HG03135 (cell line): ENCODE measurements at regions not wholly inside any gene's neighbourhood (a gene's known extent, or its start where the extent isn't known, plus 50 kb on each side); places are given as distances from the start of the nearest gene placed in this dataset.
"Not testable (repeated sequence)": the region's sequence is repeated elsewhere in the genome, so short reads cannot be mapped to it uniquely, and the experiment has no call there.

ENCODE experiments used
- ATAC-seq: cut with Tn5 transposase; IDR thresholded peaks from one replicate; pipeline ENCODE4 v1.9.1; 2021; ENCODE audit warnings: mild to moderate bottlenecking, moderate library complexity; ENCODE audit not compliant: unreplicated experiment

DNA sequence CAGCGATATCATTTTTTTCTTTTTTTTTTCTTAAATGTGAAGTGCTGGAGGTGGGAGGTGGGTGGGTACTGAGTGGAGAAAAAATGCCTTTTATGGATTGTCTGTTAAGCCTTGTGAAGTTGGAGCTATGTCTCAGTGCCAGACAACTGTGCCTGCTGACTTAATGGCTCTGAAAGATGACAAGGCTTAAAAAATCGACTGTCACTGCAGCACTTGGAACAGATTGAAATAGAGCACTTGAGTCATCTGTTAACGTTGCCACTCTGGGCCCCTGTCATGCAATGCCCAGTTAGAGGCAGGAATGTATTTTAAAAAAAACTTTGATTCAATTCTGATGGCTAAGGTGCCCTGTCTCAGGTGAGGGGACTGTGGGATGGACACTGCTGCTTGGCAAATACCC is 108.2 kb upstream of the HS3ST2 start:
- ATAC-seq = no peak

DNA sequence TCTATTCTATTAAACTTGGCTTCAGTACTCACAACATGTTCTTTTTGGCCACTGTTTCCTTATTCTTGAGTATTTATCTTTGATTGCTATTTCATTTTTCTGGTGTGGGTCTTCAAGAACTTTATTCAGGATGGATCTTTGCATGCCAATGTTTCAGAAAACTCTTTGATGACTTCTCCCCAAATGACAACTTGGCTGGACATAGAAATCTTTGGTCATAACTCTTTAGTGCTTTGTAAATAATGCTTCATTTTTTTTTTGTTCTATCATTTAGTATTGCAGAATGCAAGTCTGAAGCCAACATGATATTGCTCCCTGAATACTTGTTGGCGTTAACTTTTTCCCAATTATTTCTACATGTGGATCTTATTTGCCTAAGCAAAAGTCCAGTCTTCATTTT is 103.6 kb upstream of the HS3ST2 start:
- no peak for ATAC-seq

DNA sequence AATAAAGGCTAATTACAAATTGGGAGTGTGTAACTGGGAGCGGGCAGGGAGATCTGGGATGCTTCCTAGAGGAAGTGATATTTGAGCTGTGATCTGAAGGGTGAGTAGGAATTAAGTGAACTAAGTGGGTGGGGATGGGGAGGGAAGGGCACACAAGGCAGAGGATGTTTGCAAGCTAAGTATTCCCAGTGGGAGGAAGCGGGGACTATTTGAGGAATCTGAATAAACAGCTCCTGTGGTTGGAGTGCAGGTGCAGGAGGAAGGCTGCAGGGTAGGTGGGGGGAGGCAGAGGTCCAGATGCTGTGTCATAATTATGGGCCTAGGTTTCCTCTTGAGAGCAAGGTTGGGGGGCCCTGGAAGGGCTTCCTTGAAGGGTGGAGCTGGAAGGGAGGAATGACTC is 102.1 kb upstream of the HS3ST2 start:
- no peak for ATAC-seq

DNA sequence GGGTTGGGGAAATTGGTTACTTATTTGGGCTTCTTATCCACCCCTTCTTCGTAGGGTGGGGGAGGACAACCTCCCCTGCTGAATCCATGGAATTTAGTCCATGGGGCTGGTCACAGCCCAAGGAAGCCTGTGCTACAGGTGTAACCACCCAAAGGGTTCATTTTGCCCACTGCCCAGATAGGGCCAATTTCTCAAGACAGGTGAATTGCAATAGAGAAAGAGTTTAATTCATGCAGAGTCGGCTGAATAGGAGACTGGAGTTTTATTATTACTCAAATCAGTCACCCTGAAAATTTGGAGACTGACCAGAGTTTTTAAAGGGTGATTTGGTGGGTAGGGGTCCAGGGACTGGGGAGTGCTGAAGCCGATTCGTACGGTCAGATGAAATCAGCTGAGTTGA is 101.5 kb upstream of the HS3ST2 start:
- no peak for ATAC-seq

DNA sequence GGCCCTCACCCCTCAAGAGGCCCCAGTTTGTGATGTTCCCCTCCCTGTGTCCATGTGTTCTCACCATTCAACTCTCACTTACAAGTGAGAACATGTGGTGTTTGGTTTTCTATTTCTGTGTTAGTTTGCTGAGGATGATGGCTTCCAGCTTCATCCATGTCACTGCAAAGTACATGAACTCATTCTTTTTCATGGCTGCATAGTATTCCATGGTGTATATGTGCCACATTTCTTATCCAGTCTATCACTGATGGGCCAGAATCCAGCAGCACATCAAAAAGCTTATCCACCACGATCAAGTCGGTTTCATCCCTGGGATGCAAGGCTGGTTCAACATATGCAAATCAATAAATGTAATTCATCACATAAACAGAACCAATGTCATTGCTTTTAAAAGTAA is 95.4 kb upstream of the HS3ST2 start:
- not testable (repeated sequence) for ATAC-seq

DNA sequence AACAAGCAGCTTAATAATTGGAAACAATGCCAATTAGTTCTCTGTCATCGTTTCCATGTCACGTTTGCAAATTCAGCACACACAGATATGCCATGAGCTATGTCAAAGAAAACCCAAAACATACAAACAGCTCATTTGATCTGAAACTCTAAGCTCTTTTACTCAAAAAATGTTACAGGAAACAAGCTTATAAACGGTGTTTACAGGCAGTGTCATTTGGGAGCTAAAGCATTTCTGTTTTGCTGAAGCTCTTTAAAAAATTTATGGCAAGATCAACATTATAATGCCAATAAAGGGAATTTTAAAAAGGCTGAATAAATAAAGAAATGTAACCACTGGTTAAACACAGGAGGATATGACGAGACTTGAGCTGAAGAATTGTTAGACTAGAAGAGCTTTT is 94.0 kb upstream of the HS3ST2 start:
- ATAC-seq = no peak

DNA sequence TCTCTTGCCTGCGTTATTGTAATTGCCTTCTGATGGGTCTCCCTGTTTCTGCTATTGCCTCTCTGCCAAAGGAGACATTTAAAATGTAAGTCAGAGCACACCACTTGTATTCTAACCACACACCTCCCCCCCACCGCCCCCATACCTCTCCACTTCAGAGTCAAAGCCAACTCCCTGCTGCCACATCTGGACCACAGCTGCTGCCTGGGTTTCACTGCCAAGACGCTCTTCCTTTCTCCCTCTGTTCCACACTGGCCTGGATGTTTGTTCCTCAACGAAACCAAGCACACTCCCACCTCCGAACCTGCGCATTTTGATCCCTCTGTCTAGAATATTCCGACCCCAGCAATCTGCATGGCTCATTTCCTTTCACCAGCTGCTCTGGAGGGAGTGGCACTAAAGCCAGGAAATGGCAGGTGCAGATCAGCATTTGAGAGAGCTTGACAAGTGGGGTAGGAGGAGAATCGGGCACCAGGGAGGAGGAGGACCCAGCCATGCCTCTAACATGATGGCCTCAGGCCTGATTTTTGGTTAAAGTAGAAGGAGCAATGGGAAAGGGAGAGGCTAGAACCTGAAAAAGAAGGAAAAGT is 92.4 kb upstream of the HS3ST2 start:
- ATAC-seq = no peak

DNA sequence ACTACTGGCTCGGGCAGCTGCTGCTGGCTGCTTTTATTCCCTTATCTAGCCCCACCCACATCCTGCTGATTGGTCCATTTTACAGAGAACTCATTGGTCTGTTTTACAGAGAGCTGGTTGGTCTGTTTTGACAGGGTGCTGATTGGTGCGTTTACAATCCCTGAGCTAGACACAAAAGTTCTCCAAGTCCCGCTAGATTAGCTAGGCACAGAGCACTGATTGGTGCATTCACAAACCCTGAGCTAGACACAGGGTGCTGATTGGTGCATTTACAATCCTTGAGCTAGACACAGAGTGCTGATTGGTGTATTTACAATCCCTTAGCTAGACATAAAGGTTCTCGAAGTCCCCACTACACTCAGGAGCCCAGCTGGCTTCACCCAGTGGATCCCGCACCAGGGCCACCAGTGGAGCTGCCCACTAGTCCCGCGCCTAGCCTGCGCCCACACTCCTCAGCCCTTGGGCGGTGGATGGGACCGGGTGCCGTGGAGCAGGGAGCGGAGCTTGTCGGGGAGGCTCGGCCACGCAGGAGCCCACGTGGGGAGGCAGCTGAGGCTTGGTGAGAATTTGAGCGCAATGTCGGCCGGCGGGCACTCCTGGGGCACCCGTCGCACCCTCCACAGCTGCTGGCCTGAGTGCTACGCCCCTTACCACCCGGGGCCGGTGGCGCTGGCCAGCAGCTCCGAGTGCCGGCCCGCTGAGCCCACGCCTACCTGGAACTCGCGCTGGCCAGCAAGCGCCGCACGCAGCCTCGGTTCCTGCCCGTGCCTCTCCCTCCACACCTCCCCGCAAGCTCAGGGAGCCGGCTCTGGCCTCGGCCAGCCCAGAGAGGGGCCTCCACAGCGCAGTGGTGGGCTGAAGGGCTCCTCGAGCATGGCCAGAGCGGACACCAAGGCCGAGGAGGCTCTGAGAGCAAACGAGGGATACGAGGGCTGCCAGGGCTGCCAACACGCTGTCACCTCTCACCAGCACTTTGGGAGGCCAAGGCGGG is 91.1 kb upstream of the HS3ST2 start:
- not testable (repeated sequence) for ATAC-seq

DNA sequence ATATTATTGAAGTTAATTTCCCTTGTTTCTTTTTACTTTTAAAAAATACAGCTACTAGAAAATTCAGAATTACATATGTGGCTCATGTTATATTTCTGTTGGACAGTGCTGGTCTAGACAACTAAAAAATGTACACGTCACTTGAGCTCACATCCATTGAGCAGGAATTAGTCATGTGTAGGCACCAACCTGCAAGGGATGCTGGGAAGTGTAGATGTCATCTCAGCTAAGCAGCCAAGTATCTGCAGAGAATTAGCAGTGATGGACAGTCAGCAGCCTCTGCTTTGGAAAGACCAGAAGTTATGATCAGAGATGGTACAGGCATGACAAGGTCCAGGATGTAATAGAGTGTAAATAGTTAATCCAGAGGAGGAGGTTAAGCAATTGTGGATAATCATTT is 87.1 kb upstream of the HS3ST2 start:
- no peak for ATAC-seq

DNA sequence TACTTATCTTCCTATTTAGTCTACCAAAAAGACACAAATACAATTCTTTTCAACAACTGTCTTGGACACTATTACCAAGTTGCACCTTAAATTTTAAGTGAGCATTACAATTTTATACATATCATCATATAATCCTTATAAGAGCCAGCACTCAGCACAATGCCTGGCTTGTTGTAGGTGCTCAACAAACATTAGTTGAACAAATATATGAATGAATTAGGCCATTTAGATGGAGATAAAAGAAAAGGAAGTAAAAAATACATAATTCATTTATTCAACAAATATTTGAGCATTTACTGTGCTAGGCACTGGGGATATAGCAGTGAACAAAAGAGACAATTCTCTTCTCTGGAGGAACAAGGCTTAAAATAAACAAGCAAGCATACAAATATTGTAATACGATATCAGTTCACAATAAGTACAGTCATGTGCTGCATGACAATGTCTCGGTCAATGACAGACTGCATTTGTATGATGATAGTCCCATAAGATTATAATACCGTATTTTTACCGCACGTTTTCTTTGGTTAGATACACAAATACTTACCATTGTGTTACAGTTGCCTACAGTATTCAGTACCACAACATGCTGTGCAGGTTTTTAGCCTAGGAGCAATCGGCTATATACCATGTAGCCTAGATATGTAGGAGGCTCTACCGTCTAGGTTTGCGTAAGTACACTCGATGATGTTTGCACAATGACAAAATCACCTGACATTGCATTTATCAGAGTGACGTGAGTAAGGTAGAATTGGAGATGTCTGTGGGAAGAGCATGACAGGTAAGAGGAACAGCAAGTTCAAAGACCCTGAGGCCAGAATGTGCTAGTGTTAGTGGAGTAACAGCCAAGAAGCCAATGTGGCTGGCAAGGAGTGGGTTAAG is 86.4 kb upstream of the HS3ST2 start:
- ATAC-seq = no peak

DNA sequence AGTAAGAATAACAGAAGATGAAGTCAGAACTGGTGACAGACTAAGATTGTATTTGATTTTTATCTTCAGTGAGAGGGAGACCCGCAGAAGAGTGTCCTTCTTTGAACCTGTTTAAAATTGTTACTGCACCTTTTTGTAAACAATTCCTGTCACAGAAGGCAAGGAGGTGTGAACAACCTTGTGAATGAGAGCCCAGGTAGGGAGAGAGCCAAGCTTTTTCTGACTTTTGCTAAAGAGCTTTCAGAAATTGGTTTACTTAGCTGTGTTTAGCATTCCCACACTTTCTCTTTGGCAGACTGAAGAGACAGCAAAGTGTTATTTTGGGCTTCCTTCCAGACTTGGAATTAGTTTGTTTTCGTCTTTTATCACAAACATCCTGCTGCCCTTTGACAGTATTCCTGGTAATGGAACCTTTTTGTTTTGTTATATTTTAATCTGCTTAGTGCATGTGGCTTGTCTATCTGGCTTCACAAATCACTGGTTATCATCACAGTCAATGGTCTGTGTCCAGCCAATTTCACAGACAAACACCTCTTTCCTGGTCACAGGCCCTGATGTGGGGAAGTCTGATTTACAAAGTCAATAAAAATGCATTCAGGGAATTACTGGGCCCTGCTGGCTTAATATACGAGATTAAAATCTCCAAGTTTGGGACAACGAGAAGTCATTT is 85.7 kb upstream of the HS3ST2 start:
- ATAC-seq = no peak

DNA sequence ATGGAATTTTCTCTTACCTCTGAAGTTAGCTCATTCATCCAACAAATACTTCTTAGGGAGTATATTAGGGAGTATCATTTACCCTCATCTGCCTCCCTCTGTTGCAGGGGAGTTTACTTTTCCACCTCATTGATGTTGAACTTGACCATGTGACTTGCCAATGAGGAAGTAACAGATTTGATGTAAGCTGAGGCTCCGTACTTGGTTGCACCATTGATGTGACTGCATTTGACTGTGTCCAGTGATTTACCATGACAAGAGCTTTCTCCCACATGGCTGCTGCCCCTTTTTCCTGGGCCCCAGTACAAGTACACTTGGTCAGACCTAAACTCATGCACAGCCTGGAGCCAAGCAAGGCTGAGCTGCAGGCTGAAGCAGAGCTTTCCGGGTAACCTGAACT is 81.6 kb upstream of the HS3ST2 start:
- no peak for ATAC-seq

DNA sequence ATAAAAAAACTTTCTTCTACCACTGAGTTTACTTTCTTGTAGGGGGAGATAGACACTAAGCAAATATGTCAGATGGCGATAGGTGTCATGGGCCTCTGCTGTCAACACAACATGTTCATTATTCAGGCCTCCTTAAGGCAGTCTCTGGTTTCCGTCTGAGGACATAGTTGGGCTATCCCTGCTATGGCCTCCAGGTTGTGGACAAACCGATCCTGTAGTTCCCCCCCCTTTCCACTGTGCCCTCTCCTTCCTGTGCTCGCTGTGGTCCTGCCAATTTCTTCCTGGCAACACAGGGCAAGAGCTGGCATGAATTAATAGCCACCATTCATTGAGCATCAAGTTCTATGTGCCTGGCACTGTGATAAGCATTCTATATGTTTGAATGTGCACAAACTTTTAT is 81.0 kb upstream of the HS3ST2 start:
- no peak for ATAC-seq

DNA sequence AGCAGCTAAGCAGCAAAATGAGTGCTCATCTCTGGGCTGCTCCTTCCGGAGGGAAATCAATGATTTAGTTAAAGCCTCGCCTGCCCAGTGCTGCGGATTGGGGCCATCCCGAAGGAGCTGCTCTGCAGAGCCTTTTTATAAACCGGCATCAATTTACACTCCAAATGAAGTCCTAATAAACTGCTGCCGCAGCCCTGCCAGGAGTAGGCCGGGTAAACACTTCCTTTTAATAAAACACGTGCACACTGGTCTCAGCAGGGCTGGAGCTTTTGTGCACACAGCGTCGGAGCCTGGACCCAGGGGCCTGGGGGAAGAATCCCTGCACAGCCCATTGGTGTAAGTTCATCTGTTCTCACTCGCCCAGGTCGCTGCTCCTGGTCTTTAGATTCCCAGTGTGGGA is 79.6 kb upstream of the HS3ST2 start:
- ATAC-seq = no peak

DNA sequence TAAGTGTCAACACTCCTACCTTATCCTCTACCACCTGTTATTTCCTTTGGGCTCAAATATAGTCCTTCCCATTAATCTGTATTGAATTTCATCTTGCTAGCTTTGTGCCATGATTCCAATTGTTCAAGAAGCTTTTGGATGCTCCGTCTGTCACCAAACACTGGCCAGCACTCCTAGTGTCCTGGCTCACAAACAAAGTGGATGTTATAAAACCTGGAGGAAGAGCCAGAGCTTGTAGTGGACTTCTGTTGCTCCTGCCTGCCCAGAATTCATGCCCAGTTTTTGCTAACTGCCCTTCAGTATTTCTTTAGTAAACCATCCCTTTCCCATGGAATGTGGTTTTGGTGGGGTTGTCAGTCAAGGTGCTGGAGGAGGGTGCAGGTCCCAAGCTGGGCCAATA is 77.2 kb upstream of the HS3ST2 start:
- no peak for ATAC-seq

DNA sequence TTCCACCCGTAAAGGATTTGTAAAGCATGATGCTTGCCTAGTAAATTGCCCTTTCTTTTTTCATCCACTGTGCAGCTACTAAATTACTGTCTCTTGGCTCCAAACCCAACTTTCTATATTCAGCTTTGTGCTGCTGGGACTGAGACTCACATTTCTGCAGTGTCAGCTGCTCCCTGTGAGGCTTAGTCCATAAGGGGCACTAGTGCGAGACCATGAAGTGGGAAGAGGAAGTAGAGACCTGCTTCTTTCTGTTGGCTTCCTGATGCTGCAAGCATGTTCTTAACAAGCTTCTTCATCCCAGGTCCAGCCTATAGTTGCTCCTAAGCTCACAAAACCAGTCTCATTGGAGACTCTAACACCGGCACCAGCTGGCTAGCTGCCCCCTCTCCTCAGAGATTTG is 74.9 kb upstream of the HS3ST2 start:
- no peak for ATAC-seq

DNA sequence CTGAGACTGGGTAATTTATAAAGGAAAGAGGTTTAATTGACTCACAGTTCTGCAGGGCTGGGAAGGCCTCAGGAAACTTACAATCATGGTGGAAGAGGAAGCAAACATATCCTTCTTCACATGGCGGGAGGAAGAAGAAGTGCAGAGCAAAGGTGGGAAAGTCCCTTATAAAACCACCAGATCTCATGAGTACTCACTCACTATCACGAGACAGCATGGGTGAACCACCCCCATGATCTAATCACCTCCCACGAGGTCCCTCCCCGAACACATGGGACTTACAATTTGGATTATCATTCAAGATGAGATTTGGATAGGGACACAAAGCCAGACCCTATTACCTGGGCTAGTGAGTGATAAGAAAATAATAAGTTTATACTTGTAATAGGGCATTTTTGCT is 70.6 kb upstream of the HS3ST2 start:
- no peak for ATAC-seq

DNA sequence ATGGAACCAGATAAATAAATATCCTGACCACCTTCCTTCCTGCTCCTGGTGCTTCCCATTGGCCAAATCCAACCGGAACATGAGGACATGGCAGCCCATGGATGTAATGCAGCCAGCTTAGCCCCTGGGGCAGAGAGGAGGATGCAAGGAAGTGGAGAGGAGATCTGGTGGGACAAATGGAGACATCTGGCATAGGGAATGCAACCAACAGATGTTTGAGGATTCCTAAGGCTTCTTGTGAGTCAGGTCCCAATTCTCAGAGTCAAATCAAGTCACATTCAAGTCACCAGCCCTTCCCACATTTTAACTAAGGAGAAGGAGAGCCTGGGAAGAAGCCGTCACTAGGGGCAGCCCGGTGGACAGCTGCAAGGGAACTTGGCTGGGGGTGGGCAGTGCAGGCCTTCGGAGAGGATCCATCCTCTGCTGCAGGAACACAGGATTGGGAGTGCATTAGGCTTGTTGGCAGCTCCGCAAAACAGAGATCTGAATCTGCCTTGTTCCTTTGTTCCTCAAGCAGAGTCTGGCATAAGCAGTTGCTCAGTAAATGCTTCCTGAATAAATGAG is 62.8 kb upstream of the HS3ST2 start:
- ATAC-seq = no peak

DNA sequence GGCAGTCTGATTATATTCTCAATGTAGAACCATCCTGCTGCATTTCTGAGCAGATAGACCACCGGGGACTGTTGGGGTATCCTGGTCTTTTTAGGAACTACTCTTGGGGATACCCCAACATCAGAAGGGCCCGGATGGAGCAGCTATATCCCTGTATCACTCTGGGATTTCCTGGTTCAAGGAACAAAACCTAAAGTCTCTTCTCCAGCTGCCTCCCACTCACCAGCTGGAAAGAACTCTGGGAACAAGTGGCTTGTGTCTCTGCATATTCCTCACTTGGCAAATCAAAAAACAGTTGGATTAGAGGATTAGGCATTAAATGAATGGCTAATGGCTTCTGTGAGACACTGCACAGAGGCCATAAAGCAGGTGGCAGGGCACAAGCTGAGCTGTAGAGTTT is 62.3 kb upstream of the HS3ST2 start:
- no peak for ATAC-seq

DNA sequence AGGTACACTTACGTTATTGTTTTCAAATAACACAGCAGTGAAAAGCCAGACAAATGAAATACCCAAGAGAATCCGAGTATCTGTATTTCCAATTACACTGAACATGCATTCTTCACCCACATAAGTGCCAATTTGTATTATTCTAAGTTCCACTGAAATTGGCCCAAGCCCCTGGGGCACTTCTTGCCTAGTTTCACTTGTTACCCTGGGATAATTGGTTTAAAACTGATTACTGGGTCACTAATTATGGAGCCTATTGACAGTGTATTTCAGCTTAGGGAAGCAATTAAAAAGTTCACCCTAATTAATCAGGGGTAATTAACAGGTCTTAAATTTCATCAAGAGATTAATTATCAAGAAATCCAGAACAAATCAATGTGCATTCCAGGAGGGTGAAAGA is 60.5 kb upstream of the HS3ST2 start:
- no peak for ATAC-seq

DNA sequence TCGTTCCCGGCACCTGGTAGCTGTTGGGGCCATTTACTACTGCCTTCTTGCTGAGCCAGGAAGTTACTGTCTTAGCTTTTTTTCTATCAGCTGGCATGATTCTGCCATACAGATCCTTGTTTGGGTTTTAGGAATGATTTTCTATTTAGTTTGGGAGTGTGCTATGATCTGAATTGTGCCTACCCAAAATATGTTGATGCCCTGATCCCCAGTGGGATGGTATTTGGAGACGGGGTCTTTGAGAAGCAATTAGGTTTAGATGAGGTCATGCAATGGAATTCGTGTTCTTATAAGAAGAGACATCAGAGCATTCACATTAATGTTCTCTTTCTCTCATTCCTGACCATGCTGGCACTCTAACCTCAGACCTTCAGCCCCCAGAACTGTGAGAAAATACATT is 59.4 kb upstream of the HS3ST2 start:
- no peak for ATAC-seq
